ENCODE measurements at regions not wholly inside any gene's neighbourhood (a gene's known extent, or its start where the extent isn't known, plus 50 kb on each side); places are given as distances from the start of the nearest gene placed in this dataset.

- FAIRE-seq, result no peak
- ATAC-seq, result no peak
These were observed 189.9 kb downstream of the WNT5A start for GRCh38 chr3:55297245-55297644.

More at GRCh38 chr3:55297245-55297644, 189.9 kb downstream of the WNT5A start:
- POLR2A ChIA-PET, result no interaction called here
- Histone ChIP-seq H3K4me2 (ENCODE audit: control insufficient read depth, insufficient read depth) (no peak overlapping the region), H3K9ac (ENCODE audit: control insufficient read depth, insufficient read depth, low read length) (no peak overlapping the region), H3K36me3 (ENCODE audit: control insufficient read depth in 2 of 2, insufficient read depth in 2 of 2, low read length in 1 of 2) (no peaks in the 10 kb centered on the region), H3K79me2 (ENCODE audit: control insufficient read depth, insufficient read depth, low read length) (no peaks in the 10 kb centered on the region), H2AFZ (ENCODE audit: control insufficient read depth, low read depth, low read length) (no peak overlapping the region), H3K9me3 (replicated peaks; ENCODE audit: control insufficient read depth, insufficient read depth, low read length) (no peaks in the 10 kb centered on the region), H3K4me1 (ENCODE audit: control insufficient read depth, insufficient read depth, low read length) (no peaks in the 10 kb centered on the region), H3K4me3 (no peak overlapping the region), H3K27me3 (replicated peaks in 1 of 2; ENCODE audit: control insufficient read depth in 2 of 2, insufficient read depth in 2 of 2, low read length in 1 of 2) (no peaks in the 10 kb centered on the region; a peak in 1 of 4 replicates), H3K27ac (ENCODE audit: control insufficient read depth, insufficient read depth) (no peak overlapping the region), H4K20me1 (ENCODE audit: control insufficient read depth, insufficient read depth) (no peaks in the 10 kb centered on the region)
- intact Hi-C loops (cut with micrococcal nuclease; ENCODE audit: unreplicated experiment), result no loop called here
- 18% methylated on average over 2 of the region's 2 CpGs for WGBS (ENCODE audit: insufficient coverage, insufficient replicate concordance, low lambda C conversion rate, missing lambda C conversion rate)
- no TSS peak for BruUV-seq (replicated peaks)
- TF ChIP-seq SP1 (IDR thresholded peaks at IDR 0.05; ENCODE audit: low read depth, low read length) (no peak), SMC3 (IDR thresholded peaks at IDR 0.05; ENCODE audit: borderline replicate concordance, low read length) (no peak), ZNF622 (IDR thresholded peaks at IDR 0.05) (no peak), MTA2 (IDR thresholded peaks at IDR 0.05; ENCODE audit: low read depth) (no peak), ASH2L (IDR thresholded peaks at IDR 0.05; ENCODE audit: borderline replicate concordance, low read depth) (no peak), ZBTB40 (IDR thresholded peaks at IDR 0.05; ENCODE audit: borderline replicate concordance) (no peak)
- TF ChIP-seq, protein P1, sequence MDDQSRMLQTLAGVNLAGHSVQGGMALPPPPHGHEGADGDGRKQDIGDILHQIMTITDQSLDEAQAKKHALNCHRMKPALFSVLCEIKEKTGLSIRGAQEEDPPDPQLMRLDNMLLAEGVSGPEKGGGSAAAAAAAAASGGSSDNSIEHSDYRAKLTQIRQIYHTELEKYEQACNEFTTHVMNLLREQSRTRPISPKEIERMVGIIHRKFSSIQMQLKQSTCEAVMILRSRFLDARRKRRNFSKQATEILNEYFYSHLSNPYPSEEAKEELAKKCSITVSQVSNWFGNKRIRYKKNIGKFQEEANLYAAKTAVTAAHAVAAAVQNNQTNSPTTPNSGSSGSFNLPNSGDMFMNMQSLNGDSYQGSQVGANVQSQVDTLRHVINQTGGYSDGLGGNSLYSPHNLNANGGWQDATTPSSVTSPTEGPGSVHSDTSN (IDR thresholded peaks at IDR 0.05; ENCODE audit: insufficient replicate concordance, low read depth, low read length), result no peak
- DNase-seq (ENCODE audit: low read depth, low spot score), result no peak
- in situ Hi-C loops (cut with MboI), result no loop called here
- SMC1A ChIA-PET (ENCODE audit: uncharacterized antibody, unreplicated experiment), result no interaction called here
- RAD21 ChIA-PET (ENCODE audit: unreplicated experiment), result no interaction called here
- CTCF ChIA-PET, result no interaction called here

All from GM12878 (cell line).